Muscle of leg (tissue), 3 donors: ENCODE measurements at regions not wholly inside any gene's neighbourhood (a gene's known extent, or its start where the extent isn't known, plus 50 kb on each side); places are given as distances from the start of the nearest gene placed in this dataset.
"Not testable (repeated sequence)": the region's sequence is repeated elsewhere in the genome, so short reads cannot be mapped to it uniquely, and the experiment has no call there.

ENCODE experiments used
- DNase-seq: peaks from one replicate; pipeline ENCODE4 v3.0.0; 2013
- H3K27ac ChIP-seq: one replicate; pipeline ENCODE4 v1.5.1; 2013; ENCODE audit warnings: mild to moderate bottlenecking, low read length, control low read depth
- H3K27me3 ChIP-seq: one replicate; pipeline ENCODE4 v1.6.1; 2013; ENCODE audit warnings: low read length; ENCODE audit not compliant: control insufficient read depth, insufficient read depth
- H3K36me3 ChIP-seq: one replicate; pipeline ENCODE4 v1.6.1; 2013; ENCODE audit warnings: low read length; ENCODE audit not compliant: control insufficient read depth, insufficient read depth
- H3K4me1 ChIP-seq: one replicate; pipeline ENCODE4 v1.6.1; 2013; ENCODE audit warnings: low read length; ENCODE audit not compliant: control insufficient read depth, insufficient read depth
- H3K4me3 ChIP-seq: one replicate; pipeline ENCODE4 v1.5.1; 2013; ENCODE audit warnings: low read length, control low read depth
- H3K9me3 ChIP-seq: replicated peaks from 2 replicates; pipeline ENCODE4 v1.6.1; 2013; ENCODE audit warnings: low read depth, low read length; ENCODE audit not compliant: control insufficient read depth
- WGBS: methylation state at CpG from one replicate; pipeline ENCODE4 v1.1.5; 2013; ENCODE audit warnings: missing lambda C conversion rate; ENCODE audit not compliant: insufficient coverage; 5-methylcytosine and 5-hydroxymethylcytosine counted together

GRCh38 chr5:98334946-98335345, 438.5 kb upstream of the RGMB start:
- no peaks in the 10 kb centered on the region for H3K36me3 ChIP-seq
- WGBS = 100% methylated on average over 2 of the region's 6 CpGs

GRCh38 chr5:98339141-98339848, 434.2 kb upstream of the RGMB start:
- Histone ChIP-seq H3K36me3 (no peaks in the 10 kb centered on the region), H3K27me3 (no peaks in the 10 kb centered on the region), H3K4me1 (no peaks in the 10 kb centered on the region), H3K9me3 (no peaks in the 10 kb centered on the region), H3K27ac (no peak overlapping the region), H3K4me3 (no peak overlapping the region)
- no peak for DNase-seq
- WGBS = 93% methylated on average over 17 of the region's 21 CpGs

More at GRCh38 chr5:98334946-98335345, 438.5 kb upstream of the RGMB start:
- Histone ChIP-seq H3K27me3 (no peaks in the 10 kb centered on the region), H3K27ac (no peak overlapping the region), H3K9me3 (no peaks in the 10 kb centered on the region), H3K4me1 (no peaks in the 10 kb centered on the region), H3K4me3 (no peak overlapping the region)
- no peak for DNase-seq

GRCh38 chr5:98341038-98342032, 432.1 kb upstream of the RGMB start:
- H3K4me3 ChIP-seq = no peak overlapping the region
- H3K27me3 ChIP-seq = no peaks in the 10 kb centered on the region
- H3K27ac ChIP-seq = no peak overlapping the region
- H3K9me3 ChIP-seq = no peaks in the 10 kb centered on the region
- H3K36me3 ChIP-seq = no peaks in the 10 kb centered on the region
- no peaks in the 10 kb centered on the region for H3K4me1 ChIP-seq
- 33% methylated on average over 2 of the region's 4 CpGs for WGBS
- peak; percentile 41 for DNase-seq

- H3K9me3 ChIP-seq, H3K4me1 ChIP-seq, DNase-seq, H3K36me3 ChIP-seq, H3K27me3 ChIP-seq, H3K27ac ChIP-seq, H3K4me3 ChIP-seq: not testable (repeated sequence)
- 96% methylated on average over 19 of the region's 22 CpGs for WGBS
Observed at GRCh38 chr5:98342958-98343660, 430.4 kb upstream of the RGMB start.

DNA sequence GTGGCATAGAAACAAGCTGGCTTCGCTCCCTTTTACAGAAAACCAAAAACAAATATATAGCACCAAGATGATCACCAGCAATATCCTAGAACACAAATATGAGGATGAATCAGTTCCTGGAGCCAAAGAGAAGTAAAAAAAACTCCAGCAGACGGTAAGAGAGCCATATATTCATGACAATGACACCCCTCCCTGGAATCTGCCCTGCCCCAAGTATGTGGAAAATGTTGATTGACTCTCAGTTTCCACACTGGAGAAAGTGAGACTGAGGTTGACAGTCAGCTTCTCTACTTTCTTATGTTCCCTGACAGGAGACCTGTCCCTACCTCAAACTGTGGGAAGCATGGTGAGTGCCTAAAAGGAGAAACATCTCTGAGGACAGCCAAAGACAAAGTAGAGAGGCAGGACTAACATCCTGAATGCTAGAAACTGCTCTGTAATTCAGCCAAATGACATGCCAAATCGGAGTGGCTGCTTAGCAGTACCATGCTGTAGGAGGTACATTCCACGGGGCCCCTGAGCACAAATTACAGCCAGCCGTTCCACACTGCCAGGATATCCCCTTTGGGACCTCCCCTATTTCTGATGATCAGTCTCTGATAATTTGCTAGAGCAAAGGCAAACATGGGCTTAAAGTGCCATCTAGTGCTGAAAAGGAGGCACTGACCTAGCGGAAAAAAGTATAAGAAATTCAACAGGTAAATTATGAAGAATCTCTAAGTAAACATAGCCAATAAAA, 424.0 kb upstream of the RGMB start:
- no peaks in the 10 kb centered on the region for H3K27me3 ChIP-seq
- no peaks in the 10 kb centered on the region for H3K4me1 ChIP-seq
- H3K4me3 ChIP-seq = no peak overlapping the region
- H3K27ac ChIP-seq = no peak overlapping the region
- WGBS = 71% methylated on average over 2 of the region's 6 CpGs
- H3K36me3 ChIP-seq = no peaks in the 10 kb centered on the region
- H3K9me3 ChIP-seq = peaks cover 3% of the 10 kb centered on the region
- no peak for DNase-seq

DNA sequence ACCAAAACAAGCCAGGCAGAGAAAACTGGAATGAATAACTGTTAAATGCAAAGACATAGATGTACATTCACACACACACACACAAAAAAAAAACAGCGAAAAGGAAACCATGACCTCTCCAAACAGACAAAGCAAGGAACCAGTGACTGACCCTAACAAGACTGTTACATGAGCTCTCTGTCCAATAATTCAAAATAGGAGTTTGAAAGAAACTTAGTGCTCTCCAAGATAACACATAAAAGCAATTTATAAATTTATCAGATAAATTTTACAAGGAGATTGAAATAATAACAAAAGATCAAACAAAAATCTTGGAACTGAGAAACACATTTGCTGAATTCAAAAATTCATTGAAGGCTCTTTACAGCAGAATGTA, 423.5 kb upstream of the RGMB start:
- Histone ChIP-seq H3K36me3 (no peaks in the 10 kb centered on the region), H3K4me3 (no peak overlapping the region), H3K27me3 (no peaks in the 10 kb centered on the region), H3K9me3 (peaks cover 3% of the 10 kb centered on the region), H3K4me1 (no peaks in the 10 kb centered on the region), H3K27ac (no peak overlapping the region)
- WGBS = no CpG with 5 or more reads among the region's 1 CpG
- no peak for DNase-seq

DNA sequence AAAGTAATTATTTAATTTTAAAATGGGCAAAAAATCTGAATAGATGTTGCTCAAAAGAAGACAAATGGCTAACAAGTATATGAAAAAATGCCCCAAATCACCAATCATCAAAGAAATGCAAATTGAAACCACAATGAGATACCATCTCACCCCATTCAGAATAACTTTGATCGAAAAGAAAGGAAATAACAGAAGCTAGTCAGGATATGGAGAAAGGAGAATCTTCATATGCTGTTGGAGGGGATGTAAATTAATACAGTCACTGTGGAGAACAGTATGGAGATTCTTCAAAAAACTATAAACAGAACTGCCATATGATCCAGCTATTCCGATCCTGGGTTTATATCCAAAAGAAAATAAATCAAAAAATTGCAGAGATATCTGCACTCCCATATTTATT, 418.5 kb upstream of the RGMB start:
- DNase-seq = no peak
- WGBS = no CpG with 5 or more reads among the region's 2 CpGs
- H3K9me3 ChIP-seq = peaks cover 5% of the 10 kb centered on the region
- no peak overlapping the region for H3K4me3 ChIP-seq
- no peak overlapping the region for H3K27ac ChIP-seq
- no peaks in the 10 kb centered on the region for H3K27me3 ChIP-seq
- no peaks in the 10 kb centered on the region for H3K4me1 ChIP-seq
- no peaks in the 10 kb centered on the region for H3K36me3 ChIP-seq

DNA sequence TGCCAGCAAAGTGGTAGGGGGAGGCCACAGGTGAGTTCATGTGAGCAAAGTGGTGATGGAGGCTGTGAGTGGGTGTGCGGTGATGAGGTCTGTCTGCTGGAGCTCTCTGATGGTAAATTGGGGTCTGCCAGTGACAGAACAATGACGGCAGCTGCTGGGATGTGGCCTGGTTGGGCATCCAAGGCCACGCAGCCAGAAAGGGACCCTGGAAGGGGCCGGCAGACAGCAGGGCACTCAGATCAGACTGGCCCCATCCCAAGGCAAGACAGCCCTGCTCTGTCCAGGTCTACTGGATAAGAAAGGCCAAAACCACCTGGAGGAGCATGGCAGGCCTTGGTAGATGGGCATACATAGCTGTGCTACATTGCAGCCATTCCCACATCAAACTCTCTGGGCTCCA, 412.9 kb upstream of the RGMB start:
- H3K4me3 ChIP-seq = no peak overlapping the region
- H3K27ac ChIP-seq = no peak overlapping the region
- no peaks in the 10 kb centered on the region for H3K4me1 ChIP-seq
- no peak for DNase-seq
- H3K27me3 ChIP-seq = no peaks in the 10 kb centered on the region
- no peaks in the 10 kb centered on the region for H3K36me3 ChIP-seq
- WGBS = 97% methylated on average over 4 of the region's 4 CpGs
- peaks cover 5% of the 10 kb centered on the region for H3K9me3 ChIP-seq

DNA sequence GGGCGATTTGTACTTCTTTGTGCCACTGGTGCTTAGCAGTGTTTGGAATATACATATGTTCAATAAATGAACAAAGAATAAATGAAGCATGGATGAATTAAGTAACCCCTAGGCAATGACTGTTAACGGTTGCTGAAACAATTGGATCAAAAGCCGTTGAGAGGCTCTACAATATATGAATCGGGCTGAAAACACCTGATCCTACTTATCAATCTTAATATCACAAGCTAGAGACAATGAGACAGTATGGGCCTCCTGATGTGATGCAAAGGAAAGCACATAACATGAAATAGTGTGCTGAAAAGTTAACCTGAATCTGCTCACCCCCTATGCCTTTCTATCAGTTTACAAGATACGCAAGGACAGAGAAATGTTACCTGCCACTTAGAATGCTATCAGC, 410.3 kb upstream of the RGMB start:
- DNase-seq = no peak
- H3K4me1 ChIP-seq = no peaks in the 10 kb centered on the region
- no CpG with 5 or more reads among the region's 5 CpGs for WGBS
- H3K36me3 ChIP-seq = no peaks in the 10 kb centered on the region
- H3K27me3 ChIP-seq = no peaks in the 10 kb centered on the region
- H3K9me3 ChIP-seq = peaks cover 5% of the 10 kb centered on the region
- no peak overlapping the region for H3K27ac ChIP-seq
- H3K4me3 ChIP-seq = no peak overlapping the region
